ENCODE measurements at regions not wholly inside any gene's neighbourhood (a gene's known extent, or its start where the extent isn't known, plus 50 kb on each side); places are given as distances from the start of the nearest gene placed in this dataset.

- no peak for DNase-seq (ENCODE audit: low spot score)
- H3K27ac ChIP-seq (ENCODE audit: poor library complexity, severe bottlenecking) = no peak overlapping the region
- no peak for ATAC-seq (ENCODE audit: low read depth)
- H3K9me3 ChIP-seq (ENCODE audit: severe bottlenecking) = no peaks in the 10 kb centered on the region
- no peak overlapping the region for H3K4me3 ChIP-seq (ENCODE audit: severe bottlenecking)
- TF ChIP-seq CTCF (IDR thresholded peaks at IDR 0.05; ENCODE audit: poor library complexity, severe bottlenecking) = no peak
- H3K4me1 ChIP-seq (ENCODE audit: insufficient read depth, poor library complexity, severe bottlenecking) = no peaks in the 10 kb centered on the region
- H3K36me3 ChIP-seq (ENCODE audit: low read depth) = no peaks in the 10 kb centered on the region
- H3K27me3 ChIP-seq (ENCODE audit: insufficient read depth, poor library complexity, severe bottlenecking) = no peaks in the 10 kb centered on the region
Measured at GRCh38 chr22:48092866-48093265, 1330.4 kb downstream of the TBC1D22A start.

- DNase-seq (ENCODE audit: low spot score) = no peak
- Histone ChIP-seq H3K27ac (ENCODE audit: poor library complexity, severe bottlenecking) (no peak overlapping the region), H3K4me3 (ENCODE audit: severe bottlenecking) (no peak overlapping the region), H3K27me3 (ENCODE audit: insufficient read depth, poor library complexity, severe bottlenecking) (no peaks in the 10 kb centered on the region), H3K36me3 (ENCODE audit: low read depth) (no peaks in the 10 kb centered on the region), H3K9me3 (ENCODE audit: severe bottlenecking) (no peaks in the 10 kb centered on the region), H3K4me1 (ENCODE audit: insufficient read depth, poor library complexity, severe bottlenecking) (no peaks in the 10 kb centered on the region)
- ATAC-seq (ENCODE audit: low read depth) = no peak
- TF ChIP-seq CTCF (IDR thresholded peaks at IDR 0.05; ENCODE audit: poor library complexity, severe bottlenecking) = no peak
Measured at GRCh38 chr22:48091656-48092223, 1329.3 kb downstream of the TBC1D22A start.

GRCh38 chr22:48091060-48091650, 1328.7 kb downstream of the TBC1D22A start:
- no peak overlapping the region for H3K27ac ChIP-seq (ENCODE audit: poor library complexity, severe bottlenecking)
- no peak for DNase-seq (ENCODE audit: low spot score)
- no peaks in the 10 kb centered on the region for H3K9me3 ChIP-seq (ENCODE audit: severe bottlenecking)
- H3K36me3 ChIP-seq (ENCODE audit: low read depth) = no peaks in the 10 kb centered on the region
- H3K4me3 ChIP-seq (ENCODE audit: severe bottlenecking) = no peak overlapping the region
- TF ChIP-seq CTCF (IDR thresholded peaks at IDR 0.05; ENCODE audit: poor library complexity, severe bottlenecking) = no peak
- H3K4me1 ChIP-seq (ENCODE audit: insufficient read depth, poor library complexity, severe bottlenecking) = no peaks in the 10 kb centered on the region
- ATAC-seq (ENCODE audit: low read depth) = no peak
- H3K27me3 ChIP-seq (ENCODE audit: insufficient read depth, poor library complexity, severe bottlenecking) = no peaks in the 10 kb centered on the region

- no peak for TF ChIP-seq CTCF (IDR thresholded peaks at IDR 0.05; ENCODE audit: poor library complexity, severe bottlenecking)
- Histone ChIP-seq H3K36me3 (ENCODE audit: low read depth) (no peaks in the 10 kb centered on the region), H3K27me3 (ENCODE audit: insufficient read depth, poor library complexity, severe bottlenecking) (no peaks in the 10 kb centered on the region), H3K4me3 (ENCODE audit: severe bottlenecking) (no peak overlapping the region), H3K4me1 (ENCODE audit: insufficient read depth, poor library complexity, severe bottlenecking) (no peaks in the 10 kb centered on the region), H3K27ac (ENCODE audit: poor library complexity, severe bottlenecking) (no peak overlapping the region), H3K9me3 (ENCODE audit: severe bottlenecking) (no peaks in the 10 kb centered on the region)
- ATAC-seq (ENCODE audit: low read depth) = no peak
- DNase-seq (ENCODE audit: low spot score) = no peak
Measured at GRCh38 chr22:48090332-48090672, 1327.9 kb downstream of the TBC1D22A start.

GRCh38 chr22:48089601-48090331, 1327.3 kb downstream of the TBC1D22A start:
- TF ChIP-seq CTCF (IDR thresholded peaks at IDR 0.05; ENCODE audit: poor library complexity, severe bottlenecking) = no peak
- Histone ChIP-seq H3K4me3 (ENCODE audit: severe bottlenecking) (no peak overlapping the region), H3K4me1 (ENCODE audit: insufficient read depth, poor library complexity, severe bottlenecking) (no peaks in the 10 kb centered on the region), H3K27me3 (ENCODE audit: insufficient read depth, poor library complexity, severe bottlenecking) (no peaks in the 10 kb centered on the region), H3K27ac (ENCODE audit: poor library complexity, severe bottlenecking) (no peak overlapping the region), H3K9me3 (ENCODE audit: severe bottlenecking) (no peaks in the 10 kb centered on the region), H3K36me3 (ENCODE audit: low read depth) (no peaks in the 10 kb centered on the region)
- ATAC-seq (ENCODE audit: low read depth) = peak; percentile 60; the same call in 2 of the 3 replicates
- DNase-seq (ENCODE audit: low spot score) = no peak
